NB4 (cell line): ENCODE measurements at regions not wholly inside any gene's neighbourhood (a gene's known extent, or its start where the extent isn't known, plus 50 kb on each side); places are given as distances from the start of the nearest gene placed in this dataset.
"Not testable (repeated sequence)": the region's sequence is repeated elsewhere in the genome, so short reads cannot be mapped to it uniquely, and the experiment has no call there.

ENCODE experiments used
- DNase-seq: peaks from one replicate; pipeline ENCODE4 v3.0.0; 2010; ENCODE audit warnings: low read depth
- H3K4me3 ChIP-seq: one replicate; pipeline ENCODE4 v1.5.1; 2011; ENCODE audit warnings: mild to moderate bottlenecking, low read depth, low read length, moderate library complexity
- CTCF ChIP-seq: IDR thresholded peaks from one replicate; pipeline ENCODE4 v1.5.1; 2012; ENCODE audit warnings: low read depth, low read length
- MAX ChIP-seq: IDR thresholded peaks from 2 replicates; pipeline ENCODE4 v1.6.1; 2011; ENCODE audit warnings: low read depth, low read length
- MYC ChIP-seq: IDR thresholded peaks from 2 replicates; pipeline ENCODE4 v1.6.1; 2011; ENCODE audit warnings: low read depth, low read length
- POLR2A ChIP-seq: IDR thresholded peaks from 2 replicates; pipeline ENCODE4 v1.6.1; 2011; ENCODE audit warnings: mild to moderate bottlenecking; ENCODE audit not compliant: insufficient read length; ENCODE audit errors: extremely low read depth

GRCh38 chr11:46207270-46207669 lies 70.2 kb upstream of the CREB3L1 start:
- H3K4me3 ChIP-seq: no peak overlapping the region
- TF ChIP-seq MAX (no peak), CTCF (no peak), POLR2A (no peak), MYC (no peak)
- peak; percentile 12 for DNase-seq

GRCh38 chr11:46204415-46204814 lies 73.0 kb upstream of the CREB3L1 start:
- not testable (repeated sequence) for DNase-seq, H3K4me3 ChIP-seq

- no peak for DNase-seq
- TF ChIP-seq CTCF: no peak
- H3K4me3 ChIP-seq: no peak overlapping the region
Observed at GRCh38 chr11:46203746-46204145, 73.7 kb upstream of the CREB3L1 start.

GRCh38 chr11:46202696-46203391 lies 74.6 kb upstream of the CREB3L1 start:
- no peak for DNase-seq
- no peak for TF ChIP-seq CTCF
- no peak for TF ChIP-seq MAX
- no peak for TF ChIP-seq MYC
- no peak for TF ChIP-seq POLR2A
- no peak overlapping the region for H3K4me3 ChIP-seq

GRCh38 chr11:46202149-46202548 lies 75.3 kb upstream of the CREB3L1 start:
- DNase-seq: no peak
- H3K4me3 ChIP-seq: no peak overlapping the region
- TF ChIP-seq MYC (no peak), POLR2A (no peak), MAX (no peak), CTCF (no peak)

GRCh38 chr11:46200537-46201281 lies 76.8 kb upstream of the CREB3L1 start:
- no peak for TF ChIP-seq POLR2A
- no peak for TF ChIP-seq MYC
- no peak for TF ChIP-seq CTCF
- DNase-seq: no peak
- no peak overlapping the region for H3K4me3 ChIP-seq
